ENCODE measurements at regions not wholly inside any gene's neighbourhood (a gene's known extent, or its start where the extent isn't known, plus 50 kb on each side); places are given as distances from the start of the nearest gene placed in this dataset.

GRCh38 chr9:73845539-73845938 lies 651.6 kb upstream of the RORB start:
- Mint-ChIP-seq H3K9me3 (peaks cover 2% of the 10 kb centered on the region), H3K27ac (no peak overlapping the region), H3K4me1 (no peaks in the 10 kb centered on the region), H3K4me3 (no peak overlapping the region), H3K27me3 (no peaks in the 10 kb centered on the region), H3K36me3 (no peaks in the 10 kb centered on the region)
- ATAC-seq (ENCODE audit: low read depth) (no peak), DNase-seq (ENCODE audit: low spot score in 2 of 2) (no peak)

DNA sequence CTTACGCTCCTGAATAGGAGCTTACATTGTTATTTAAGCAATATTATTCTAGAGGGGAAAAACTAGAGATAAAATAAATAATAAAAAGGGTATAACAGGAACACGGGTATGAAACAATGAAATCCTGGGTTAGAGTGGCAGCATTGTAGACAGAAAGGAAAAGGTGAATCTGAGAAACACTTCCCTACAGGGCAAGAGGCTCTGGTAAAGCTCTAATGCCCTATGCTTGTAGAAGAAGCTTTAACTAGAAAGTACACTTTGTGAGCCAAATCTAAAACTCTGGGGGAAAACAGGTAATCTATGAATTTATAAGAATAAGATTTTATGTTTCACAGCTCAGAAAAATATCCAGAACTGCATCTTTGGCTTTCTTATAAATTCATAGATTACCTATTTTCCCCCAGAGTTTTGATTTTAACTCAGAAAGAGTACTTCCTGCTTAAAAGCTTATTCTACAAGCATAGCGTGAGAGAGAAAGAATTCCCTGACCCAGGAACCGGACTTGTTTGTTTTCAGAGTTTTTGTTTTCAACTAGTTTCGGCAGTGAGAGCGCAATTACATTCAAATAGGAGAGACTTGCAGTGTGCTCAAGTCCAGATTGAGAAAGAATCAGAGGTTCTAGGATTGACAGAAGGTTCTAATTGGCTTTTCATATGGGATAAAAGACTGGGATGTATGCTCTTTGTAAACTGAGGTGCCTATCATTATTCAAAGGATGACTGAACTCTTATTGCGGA lies 651.0 kb upstream of the RORB start:
- Mint-ChIP-seq H3K36me3 (no peaks in the 10 kb centered on the region), H3K9me3 (peaks cover 2% of the 10 kb centered on the region), H3K4me1 (no peaks in the 10 kb centered on the region), H3K27ac (no peak overlapping the region), H3K4me3 (no peak overlapping the region), H3K27me3 (no peaks in the 10 kb centered on the region)
- no peak for ATAC-seq (ENCODE audit: low read depth)
- no peak for DNase-seq (ENCODE audit: low spot score in 2 of 2)

DNA sequence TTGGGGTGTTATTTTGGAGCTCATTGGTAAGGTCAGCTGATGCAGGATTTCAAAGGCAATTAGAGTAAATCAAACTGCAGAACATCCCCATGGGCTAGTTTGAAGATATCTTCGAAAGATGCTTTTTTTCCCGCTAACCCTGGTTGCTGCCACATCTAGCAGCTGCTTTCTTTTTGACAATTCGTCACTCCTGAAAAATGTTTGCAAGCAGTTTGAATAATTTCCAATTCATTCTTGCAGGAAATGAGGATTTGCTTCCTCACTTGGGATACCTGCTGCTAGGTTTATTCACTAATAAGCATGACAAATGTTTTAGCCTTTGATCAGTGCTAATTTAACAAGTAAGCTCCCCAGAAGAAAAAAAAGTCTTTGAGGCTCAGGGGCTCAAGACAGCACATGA lies 649.6 kb upstream of the RORB start:
- no peak for DNase-seq (ENCODE audit: low spot score in 2 of 2)
- Mint-ChIP-seq H3K4me1 (no peaks in the 10 kb centered on the region), H3K9me3 (peaks cover 2% of the 10 kb centered on the region), H3K4me3 (no peak overlapping the region), H3K27ac (no peak overlapping the region), H3K36me3 (no peaks in the 10 kb centered on the region), H3K27me3 (no peaks in the 10 kb centered on the region)
- ATAC-seq (ENCODE audit: low read depth): no peak

DNA sequence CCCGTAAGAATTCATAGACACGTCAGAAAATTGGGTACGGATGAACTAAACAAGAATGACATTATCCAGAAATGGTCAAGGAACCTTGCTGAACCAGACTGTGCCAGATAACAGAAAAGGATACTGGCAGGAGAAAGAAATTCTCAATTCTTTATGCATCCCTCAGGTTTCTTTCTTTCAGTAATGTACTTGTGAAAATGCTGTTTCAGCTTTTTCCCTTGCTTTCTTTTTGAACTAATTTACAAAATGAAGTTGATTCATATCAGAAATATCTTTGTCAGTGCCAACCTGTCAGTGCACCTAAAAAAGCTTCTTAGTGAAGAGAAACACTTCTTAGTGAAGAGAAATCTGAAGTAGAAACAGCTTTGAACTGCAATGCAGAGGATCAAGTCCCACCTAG lies 643.6 kb upstream of the RORB start:
- no peak for DNase-seq (ENCODE audit: low spot score in 2 of 2)
- H3K4me3 Mint-ChIP-seq: no peak overlapping the region
- no peaks in the 10 kb centered on the region for H3K36me3 Mint-ChIP-seq
- ATAC-seq (ENCODE audit: low read depth): no peak
- H3K27ac Mint-ChIP-seq: no peak overlapping the region
- peaks cover 2% of the 10 kb centered on the region for H3K9me3 Mint-ChIP-seq
- no peaks in the 10 kb centered on the region for H3K4me1 Mint-ChIP-seq
- no peaks in the 10 kb centered on the region for H3K27me3 Mint-ChIP-seq

GRCh38 chr9:73855206-73855605 lies 641.9 kb upstream of the RORB start:
- Mint-ChIP-seq H3K4me3 (no peak overlapping the region), H3K4me1 (no peaks in the 10 kb centered on the region), H3K27ac (no peak overlapping the region), H3K27me3 (no peaks in the 10 kb centered on the region), H3K36me3 (no peaks in the 10 kb centered on the region), H3K9me3 (peaks cover 5% of the 10 kb centered on the region)
- ATAC-seq (ENCODE audit: low read depth) (no peak), DNase-seq (ENCODE audit: low spot score in 2 of 2) (no peak)

DNA sequence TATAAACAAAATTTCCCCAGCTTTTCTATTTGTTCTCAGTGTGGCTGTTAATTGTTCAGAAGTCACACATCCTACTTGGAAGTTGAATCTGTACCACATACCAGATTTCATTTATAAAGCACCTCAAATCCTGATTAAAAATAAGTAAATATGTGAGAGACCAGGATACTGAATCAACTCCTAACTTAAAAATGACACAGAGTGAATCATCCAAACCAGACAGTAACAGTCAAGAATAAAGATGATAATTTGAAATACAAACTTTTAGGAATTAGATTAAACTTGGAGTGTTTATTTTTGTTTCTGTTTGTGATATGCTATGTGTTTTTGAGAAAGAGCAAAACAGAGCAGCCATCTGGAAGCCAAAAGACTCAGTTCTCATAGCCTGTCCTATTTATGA lies 633.2 kb upstream of the RORB start:
- DNase-seq (ENCODE audit: low spot score in 2 of 2): no peak
- Mint-ChIP-seq H3K27me3 (no peaks in the 10 kb centered on the region), H3K36me3 (no peaks in the 10 kb centered on the region), H3K4me3 (no peak overlapping the region), H3K27ac (no peak overlapping the region), H3K9me3 (peaks cover 2% of the 10 kb centered on the region), H3K4me1 (peaks cover 2% of the 10 kb centered on the region)
- no peak for ATAC-seq (ENCODE audit: low read depth)

DNA sequence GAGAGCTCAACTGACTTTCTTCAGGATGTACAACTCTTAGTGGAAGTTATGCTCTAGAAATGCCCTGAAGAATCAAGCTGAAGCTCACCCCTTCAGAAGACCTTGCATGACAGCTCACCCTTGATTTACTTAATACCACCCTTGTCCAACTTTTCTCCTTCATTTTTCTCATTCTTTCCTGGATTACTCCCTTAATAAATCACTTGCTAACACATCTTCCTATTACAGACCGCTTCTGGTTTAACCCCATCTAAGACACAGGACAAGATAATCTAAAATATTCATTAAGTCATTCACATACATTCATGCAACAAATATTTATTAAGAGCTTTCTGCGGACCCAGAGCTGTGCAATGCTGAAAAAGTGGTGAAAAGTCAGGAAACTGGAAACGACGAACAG lies 630.7 kb upstream of the RORB start:
- no peaks in the 10 kb centered on the region for H3K36me3 Mint-ChIP-seq
- H3K9me3 Mint-ChIP-seq: no peaks in the 10 kb centered on the region
- no peak overlapping the region for H3K27ac Mint-ChIP-seq
- ATAC-seq (ENCODE audit: low read depth): no peak
- no peaks in the 10 kb centered on the region for H3K27me3 Mint-ChIP-seq
- H3K4me1 Mint-ChIP-seq: peaks cover 5% of the 10 kb centered on the region
- DNase-seq (ENCODE audit: low spot score in 2 of 2): no peak
- no peak overlapping the region for H3K4me3 Mint-ChIP-seq

DNA sequence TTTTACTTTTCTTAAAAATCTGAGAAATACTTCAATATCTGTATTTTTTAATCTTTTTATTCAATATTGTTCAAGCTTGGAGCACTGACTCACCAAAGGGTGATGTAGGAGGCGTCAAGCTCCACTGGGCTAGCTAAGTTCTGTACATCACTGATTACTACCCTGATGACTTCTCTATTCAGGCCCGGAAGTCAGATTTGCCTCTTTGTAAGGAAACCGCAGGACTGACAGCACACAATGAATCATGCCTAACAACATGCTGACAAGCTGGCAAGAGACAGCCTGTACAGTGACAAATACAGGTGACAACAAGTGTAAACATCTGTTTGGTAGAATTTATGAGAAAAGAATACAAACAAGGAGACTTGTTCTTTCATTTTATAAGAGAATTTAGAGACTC lies 627.9 kb upstream of the RORB start:
- ATAC-seq (ENCODE audit: low read depth) (peak; percentile 86), DNase-seq (ENCODE audit: low spot score in 2 of 2) (no peak)
- Mint-ChIP-seq H3K4me3 (no peak overlapping the region), H3K27ac (no peak overlapping the region), H3K27me3 (no peaks in the 10 kb centered on the region), H3K9me3 (no peaks in the 10 kb centered on the region), H3K4me1 (peaks cover 5% of the 10 kb centered on the region), H3K36me3 (no peaks in the 10 kb centered on the region)

DNA sequence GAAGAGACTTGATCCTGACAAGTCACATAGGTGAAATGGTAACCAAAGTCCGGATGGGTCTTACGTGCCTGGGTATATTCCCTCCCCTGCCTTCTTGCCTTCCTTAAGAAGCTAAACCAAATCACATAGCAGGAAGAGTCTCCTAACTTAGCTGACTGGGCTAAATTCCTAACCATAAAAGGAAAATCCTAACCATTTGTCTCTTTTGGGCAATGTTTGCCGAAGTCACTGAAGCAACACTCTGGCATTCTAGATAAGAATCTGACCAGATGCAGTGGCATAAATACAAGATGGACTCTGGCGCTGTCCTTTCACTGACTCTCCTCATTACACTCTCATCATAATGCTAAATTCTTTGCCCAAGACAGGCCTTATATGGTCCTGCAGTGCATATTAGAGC lies 625.5 kb upstream of the RORB start:
- H3K27me3 Mint-ChIP-seq: no peaks in the 10 kb centered on the region
- DNase-seq (ENCODE audit: low spot score in 2 of 2) (no peak), ATAC-seq (ENCODE audit: low read depth) (no peak)
- no peaks in the 10 kb centered on the region for H3K9me3 Mint-ChIP-seq
- H3K27ac Mint-ChIP-seq: no peak overlapping the region
- H3K4me3 Mint-ChIP-seq: no peak overlapping the region
- peaks cover 5% of the 10 kb centered on the region for H3K4me1 Mint-ChIP-seq
- H3K36me3 Mint-ChIP-seq: no peaks in the 10 kb centered on the region

GRCh38 chr9:73872701-73873100 lies 624.4 kb upstream of the RORB start:
- Mint-ChIP-seq H3K27ac (no peak overlapping the region), H3K27me3 (no peaks in the 10 kb centered on the region), H3K4me1 (peaks cover 5% of the 10 kb centered on the region), H3K36me3 (no peaks in the 10 kb centered on the region), H3K9me3 (peaks cover 1% of the 10 kb centered on the region), H3K4me3 (no peak overlapping the region)
- ATAC-seq (ENCODE audit: low read depth) (no peak), DNase-seq (ENCODE audit: low spot score in 2 of 2) (no peak)

DNA sequence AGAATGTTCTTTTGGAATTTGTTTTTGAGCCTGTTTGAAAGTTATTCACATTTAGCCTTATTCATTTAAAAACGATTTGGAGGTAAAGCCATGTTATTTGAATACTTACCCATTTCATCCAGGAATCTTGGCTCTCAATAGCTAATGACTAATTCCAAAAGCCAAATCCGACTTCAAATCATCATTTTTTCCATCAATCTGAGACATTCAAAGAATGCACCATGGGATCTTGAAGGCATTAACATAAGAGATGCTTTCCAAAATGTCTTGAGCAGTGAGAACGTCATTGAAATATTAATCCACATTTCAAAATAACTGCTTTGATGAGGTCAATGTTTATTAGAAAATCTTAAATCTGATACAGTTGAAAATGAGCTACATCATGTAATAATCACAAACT lies 617.0 kb upstream of the RORB start:
- ATAC-seq (ENCODE audit: low read depth) (no peak), DNase-seq (ENCODE audit: low spot score in 2 of 2) (no peak)
- H3K4me3 Mint-ChIP-seq: no peak overlapping the region
- H3K36me3 Mint-ChIP-seq: no peaks in the 10 kb centered on the region
- no peak overlapping the region for H3K27ac Mint-ChIP-seq
- peaks cover 1% of the 10 kb centered on the region for H3K9me3 Mint-ChIP-seq
- no peaks in the 10 kb centered on the region for H3K27me3 Mint-ChIP-seq
- no peaks in the 10 kb centered on the region for H3K4me1 Mint-ChIP-seq

DNA sequence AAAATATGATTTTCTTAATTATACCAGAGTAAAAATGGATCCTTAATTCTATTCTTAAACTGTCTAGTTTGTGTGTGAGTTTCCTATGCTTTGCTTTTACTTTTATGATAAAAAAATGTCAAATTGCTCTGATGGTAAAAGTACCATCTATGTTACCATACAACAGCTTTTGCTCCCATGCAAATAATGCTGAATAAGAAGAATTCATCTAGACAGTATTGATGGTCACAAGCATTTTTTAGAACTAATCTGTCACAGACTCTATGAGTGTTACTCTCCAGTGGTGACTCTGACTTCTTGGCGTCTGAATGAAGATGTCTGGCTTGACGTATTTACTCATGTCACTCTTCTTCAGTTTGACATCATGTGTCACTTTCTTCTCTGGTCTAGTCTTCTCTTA lies 608.1 kb upstream of the RORB start:
- H3K36me3 Mint-ChIP-seq: no peaks in the 10 kb centered on the region
- H3K4me3 Mint-ChIP-seq: no peak overlapping the region
- H3K27me3 Mint-ChIP-seq: no peaks in the 10 kb centered on the region
- DNase-seq (ENCODE audit: low spot score in 2 of 2) (no peak), ATAC-seq (ENCODE audit: low read depth) (no peak)
- peaks cover 6% of the 10 kb centered on the region for H3K9me3 Mint-ChIP-seq
- no peak overlapping the region for H3K27ac Mint-ChIP-seq
- H3K4me1 Mint-ChIP-seq: no peaks in the 10 kb centered on the region

- peaks cover 4% of the 10 kb centered on the region for H3K9me3 Mint-ChIP-seq
Measured at GRCh38 chr9:73890685-73891277, 606.4 kb upstream of the RORB start.

DNA sequence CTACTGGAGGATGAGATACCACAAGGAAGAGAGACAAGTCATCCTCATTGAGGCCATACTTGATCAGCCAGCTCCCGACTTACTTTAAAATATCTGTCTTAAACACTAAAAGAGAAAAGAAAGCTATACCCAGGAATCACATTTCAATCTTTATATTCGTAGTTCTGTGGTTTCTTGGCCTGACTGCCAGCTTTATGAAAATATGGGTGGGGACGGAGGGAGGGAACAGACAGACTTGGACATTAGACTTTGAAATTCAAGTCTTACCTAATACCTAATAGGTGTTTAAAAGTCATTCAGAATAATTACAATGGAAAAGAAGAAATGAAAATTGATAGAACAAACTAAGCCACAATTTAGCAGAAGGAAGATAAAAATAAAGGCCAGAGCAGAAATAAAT lies 604.8 kb upstream of the RORB start:
- no peak for ATAC-seq (ENCODE audit: low read depth)
- H3K4me1 Mint-ChIP-seq: no peaks in the 10 kb centered on the region

More at GRCh38 chr9:73890685-73891277, 606.4 kb upstream of the RORB start:
- ATAC-seq (ENCODE audit: low read depth) (no peak), DNase-seq (ENCODE audit: low spot score in 2 of 2) (no peak)
- no peaks in the 10 kb centered on the region for H3K27me3 Mint-ChIP-seq
- H3K4me3 Mint-ChIP-seq: no peak overlapping the region
- no peaks in the 10 kb centered on the region for H3K36me3 Mint-ChIP-seq
- no peaks in the 10 kb centered on the region for H3K4me1 Mint-ChIP-seq
- no peak overlapping the region for H3K27ac Mint-ChIP-seq

GRCh38 chr9:73893230-73893629 lies 603.9 kb upstream of the RORB start:
- ATAC-seq (ENCODE audit: low read depth): no peak
- Mint-ChIP-seq H3K4me3 (no peak overlapping the region), H3K9me3 (peaks cover 8% of the 10 kb centered on the region), H3K27me3 (no peaks in the 10 kb centered on the region), H3K4me1 (no peaks in the 10 kb centered on the region), H3K36me3 (no peaks in the 10 kb centered on the region), H3K27ac (no peak overlapping the region)
- DNase-seq (ENCODE audit: low spot score in 2 of 2): no peak

More for the DNA sequence above, 604.8 kb upstream of the RORB start:
- DNase-seq (ENCODE audit: low spot score in 2 of 2): no peak
- Mint-ChIP-seq H3K9me3 (peaks cover 8% of the 10 kb centered on the region), H3K36me3 (no peaks in the 10 kb centered on the region), H3K27ac (no peak overlapping the region), H3K4me3 (no peak overlapping the region), H3K27me3 (no peaks in the 10 kb centered on the region)

Measured in memory B cell (primary cell).